GM12865 (cell line): ENCODE measurements at regions not wholly inside any gene's neighbourhood (a gene's known extent, or its start where the extent isn't known, plus 50 kb on each side); places are given as distances from the start of the nearest gene placed in this dataset.
"Not testable (repeated sequence)": the region's sequence is repeated elsewhere in the genome, so short reads cannot be mapped to it uniquely, and the experiment has no call there.

ENCODE experiments used
- DNase-seq: peaks from one replicate; pipeline ENCODE4 v3.0.0; 2010; ENCODE audit warnings: low read depth
- H3K4me3 ChIP-seq: 2 replicates; pipeline ENCODE4 v1.5.1; 2011; ENCODE audit warnings: mild to moderate bottlenecking, low read depth, low read length, control low read depth
- CTCF ChIP-seq: IDR thresholded peaks from 2 replicates; pipeline ENCODE4 v1.5.1; 2011; ENCODE audit warnings: low read length, control low read depth, low read depth, inconsistent platforms; ENCODE audit not compliant: insufficient read depth; ENCODE audit errors: missing control alignments

- H3K4me3 ChIP-seq: no peak overlapping the region
- TF ChIP-seq CTCF: no peak
- no peak for DNase-seq
Measured at GRCh38 chr12:22803725-22804124, 178.8 kb downstream of the ETNK1 start.

GRCh38 chr12:22808860-22809259 is 183.9 kb downstream of the ETNK1 start:
- no peak overlapping the region for H3K4me3 ChIP-seq
- no peak for TF ChIP-seq CTCF
- DNase-seq: no peak

- no peak overlapping the region for H3K4me3 ChIP-seq
- no peak for TF ChIP-seq CTCF
- no peak for DNase-seq
Measured at GRCh38 chr12:22810036-22810435, 185.1 kb downstream of the ETNK1 start.

- H3K4me3 ChIP-seq: no peak overlapping the region
- no peak for TF ChIP-seq CTCF
- no peak for DNase-seq
Measured at GRCh38 chr12:22812531-22812930, 187.6 kb downstream of the ETNK1 start.

GRCh38 chr12:22821985-22822384 is 197.0 kb downstream of the ETNK1 start:
- H3K4me3 ChIP-seq: no peak overlapping the region
- DNase-seq: no peak
- TF ChIP-seq CTCF: no peak

GRCh38 chr12:22826026-22826425 is 201.1 kb downstream of the ETNK1 start:
- no peak overlapping the region for H3K4me3 ChIP-seq
- no peak for TF ChIP-seq CTCF
- no peak for DNase-seq

GRCh38 chr12:22826446-22826981 is 201.5 kb downstream of the ETNK1 start:
- DNase-seq, H3K4me3 ChIP-seq: not testable (repeated sequence)

GRCh38 chr12:22828066-22828465 is 203.1 kb downstream of the ETNK1 start:
- no peak overlapping the region for H3K4me3 ChIP-seq
- DNase-seq: peak; percentile 10
- no peak for TF ChIP-seq CTCF
